Fibroblast of lung (primary cell): ENCODE measurements at regions not wholly inside any gene's neighbourhood (a gene's known extent, or its start where the extent isn't known, plus 50 kb on each side); places are given as distances from the start of the nearest gene placed in this dataset.

Experiments
- DNase-seq, 2 donors: peaks; one replicate each; pipeline versions ENCODE4 v3.0.0 to v3.0.0-alpha.2; 2010; ENCODE audit warnings: low read depth in 2 of 2
- H2AFZ ChIP-seq: 2 replicates; pipeline ENCODE4 v1.5.1; 2012; ENCODE audit warnings: low read length, control low read depth, inconsistent platforms
- H3K27ac ChIP-seq: 2 replicates; pipeline ENCODE4 v1.5.1; 2011; ENCODE audit warnings: low read length, control low read depth; ENCODE audit not compliant: insufficient read depth
- H3K27me3 ChIP-seq: 2 replicates; pipeline ENCODE4 v1.5.1; 2011; ENCODE audit warnings: mild to moderate bottlenecking, low read length; ENCODE audit not compliant: control insufficient read depth, insufficient read depth
- H3K36me3 ChIP-seq: 2 replicates; pipeline ENCODE4 v1.5.1; 2011; ENCODE audit warnings: low read length; ENCODE audit not compliant: control insufficient read depth, insufficient read depth
- H3K4me1 ChIP-seq: 2 replicates; pipeline ENCODE4 v1.5.1; 2011; ENCODE audit warnings: low read length; ENCODE audit not compliant: control insufficient read depth, insufficient read depth; ENCODE audit errors: extremely low read depth
- H3K4me2 ChIP-seq: 2 replicates; pipeline ENCODE4 v1.5.1; 2011; ENCODE audit warnings: low read length, control low read depth; ENCODE audit not compliant: insufficient read depth; ENCODE audit errors: extremely low read depth
- H3K4me3 ChIP-seq, 4 experiments: fragments of 200-600 bp in 1 of 4; sonication (generic) in 1 of 4; replicated peaks in 1 of 4; 2 replicates each; pipeline ENCODE4 v1.5.1; 2011 to 2016; ENCODE audit warnings: low read length in 4 of 4, low read depth in 3 of 4, mild to moderate bottlenecking in 3 of 4, control low read depth in 2 of 4, inconsistent platforms in 1 of 4, mixed read lengths in 1 of 4; ENCODE audit not compliant: insufficient read depth in 1 of 4; ENCODE audit errors: control extremely low read depth in 1 of 4
- H3K79me2 ChIP-seq: 2 replicates; pipeline ENCODE4 v1.5.1; 2012; ENCODE audit warnings: mild to moderate bottlenecking, low read length, inconsistent platforms; ENCODE audit not compliant: control insufficient read depth, insufficient read depth
- H3K9ac ChIP-seq: 2 replicates; pipeline ENCODE4 v1.5.1; 2011; ENCODE audit warnings: mild to moderate bottlenecking, low read length, control low read depth; ENCODE audit not compliant: insufficient read depth
- H3K9me3 ChIP-seq: 2 replicates; pipeline ENCODE4 v1.5.1; 2012; ENCODE audit warnings: low read depth, low read length; ENCODE audit not compliant: control insufficient read depth, insufficient read depth
- H4K20me1 ChIP-seq: 2 replicates; pipeline ENCODE4 v1.5.1; 2011; ENCODE audit warnings: low read length; ENCODE audit not compliant: control insufficient read depth, insufficient read depth; ENCODE audit errors: extremely low read depth
- EZH2 ChIP-seq: IDR thresholded peaks from 2 replicates; pipeline ENCODE4 v1.5.1; 2012; ENCODE audit warnings: low read length, control low read depth, mild to moderate bottlenecking; ENCODE audit errors: missing control alignments
- TF ChIP-seq, protein P1 (sequence below), 2 donors: IDR thresholded peaks in 1 of 2; conservative IDR thresholded peaks in 1 of 2; 1 replicate in 1 of 2; 2 replicates in 1 of 2; pipeline ENCODE4 v1.5.1; 2011 to 2012; ENCODE audit warnings: low read length in 2 of 2, control low read depth in 1 of 2, inconsistent platforms in 1 of 2, low read depth in 1 of 2, mild to moderate bottlenecking in 1 of 2

DNA sequence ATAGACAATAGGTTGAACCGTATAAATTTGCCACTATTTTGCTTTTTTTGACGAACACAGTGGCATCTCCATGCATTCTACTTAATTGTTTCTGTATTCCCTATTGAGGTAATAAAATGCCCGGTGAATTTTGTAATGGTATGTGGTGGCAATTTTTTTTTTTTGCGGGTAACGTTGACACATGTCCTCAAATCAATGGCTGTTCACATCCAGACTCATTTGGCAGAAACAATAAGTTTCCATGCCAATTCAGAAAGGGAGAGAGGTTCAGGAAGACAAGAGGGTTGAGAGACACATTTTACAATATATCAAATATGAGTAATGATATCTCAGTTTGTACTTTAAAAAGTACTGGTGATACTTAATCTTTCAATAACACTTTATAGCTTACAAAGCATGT, 463.9 kb downstream of the WDR72 start:
- Histone ChIP-seq H3K9ac (no peak overlapping the region), H3K4me1 (no peaks in the 10 kb centered on the region), H4K20me1 (no peaks in the 10 kb centered on the region), H3K79me2 (no peaks in the 10 kb centered on the region), H2AFZ (no peak overlapping the region), H3K9me3 (no peaks in the 10 kb centered on the region), H3K36me3 (no peaks in the 10 kb centered on the region), H3K27me3 (no peaks in the 10 kb centered on the region), H3K27ac (no peak overlapping the region), H3K4me2 (no peak overlapping the region), H3K4me3 (no peak overlapping the region)
- TF ChIP-seq, protein P1, sequence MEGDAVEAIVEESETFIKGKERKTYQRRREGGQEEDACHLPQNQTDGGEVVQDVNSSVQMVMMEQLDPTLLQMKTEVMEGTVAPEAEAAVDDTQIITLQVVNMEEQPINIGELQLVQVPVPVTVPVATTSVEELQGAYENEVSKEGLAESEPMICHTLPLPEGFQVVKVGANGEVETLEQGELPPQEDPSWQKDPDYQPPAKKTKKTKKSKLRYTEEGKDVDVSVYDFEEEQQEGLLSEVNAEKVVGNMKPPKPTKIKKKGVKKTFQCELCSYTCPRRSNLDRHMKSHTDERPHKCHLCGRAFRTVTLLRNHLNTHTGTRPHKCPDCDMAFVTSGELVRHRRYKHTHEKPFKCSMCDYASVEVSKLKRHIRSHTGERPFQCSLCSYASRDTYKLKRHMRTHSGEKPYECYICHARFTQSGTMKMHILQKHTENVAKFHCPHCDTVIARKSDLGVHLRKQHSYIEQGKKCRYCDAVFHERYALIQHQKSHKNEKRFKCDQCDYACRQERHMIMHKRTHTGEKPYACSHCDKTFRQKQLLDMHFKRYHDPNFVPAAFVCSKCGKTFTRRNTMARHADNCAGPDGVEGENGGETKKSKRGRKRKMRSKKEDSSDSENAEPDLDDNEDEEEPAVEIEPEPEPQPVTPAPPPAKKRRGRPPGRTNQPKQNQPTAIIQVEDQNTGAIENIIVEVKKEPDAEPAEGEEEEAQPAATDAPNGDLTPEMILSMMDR (conservative IDR thresholded peaks at IDR 0.05 in 1 of 2, IDR thresholded peaks at IDR 0.05 in 1 of 2; ENCODE audit: low read depth in 1 of 2, low read length in 2 of 2) = no peak
- DNase-seq = no peak

DNA sequence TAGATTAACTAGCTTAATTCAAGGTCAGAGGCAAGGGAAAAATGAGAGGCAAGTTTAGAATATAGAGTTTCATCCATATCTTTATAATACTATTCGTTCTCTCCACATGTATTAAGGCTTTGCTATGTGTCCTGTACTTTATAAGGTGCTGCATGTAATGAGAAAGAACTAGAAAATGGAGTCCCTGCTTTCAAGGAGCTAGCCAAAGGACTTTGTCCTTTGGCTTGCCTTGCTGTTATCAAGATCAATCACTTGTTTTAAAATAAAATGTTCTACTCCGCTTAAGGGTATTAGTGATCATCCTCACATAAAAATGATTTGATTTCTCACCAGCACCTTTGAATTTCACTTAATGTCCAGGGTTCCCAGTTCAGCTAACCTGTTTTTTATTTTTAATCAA, 470.9 kb downstream of the WDR72 start:
- H3K9ac ChIP-seq = no peak overlapping the region
- TF ChIP-seq, protein P1 (conservative IDR thresholded peaks at IDR 0.05 in 1 of 2, IDR thresholded peaks at IDR 0.05 in 1 of 2; ENCODE audit: low read depth in 1 of 2, low read length in 2 of 2) = no peak
- TF ChIP-seq EZH2 = no peak

GRCh38 chr15:53274630-53275029, 484.5 kb upstream of the ONECUT1 start:
- no peak for DNase-seq
- H3K27me3 ChIP-seq = no peaks in the 10 kb centered on the region
- no peaks in the 10 kb centered on the region for H3K9me3 ChIP-seq
- no peaks in the 10 kb centered on the region for H3K36me3 ChIP-seq
- no peak overlapping the region for H3K27ac ChIP-seq
- no peak overlapping the region for H3K4me3 ChIP-seq
- no peak overlapping the region for H3K4me2 ChIP-seq
- H2AFZ ChIP-seq = no peak overlapping the region
- no peaks in the 10 kb centered on the region for H3K79me2 ChIP-seq
- no peak overlapping the region for H3K9ac ChIP-seq
- H3K4me1 ChIP-seq = no peaks in the 10 kb centered on the region
- no peak for TF ChIP-seq EZH2
- TF ChIP-seq, protein P1 (conservative IDR thresholded peaks at IDR 0.05 in 1 of 2, IDR thresholded peaks at IDR 0.05 in 1 of 2; ENCODE audit: low read depth in 1 of 2, low read length in 2 of 2) = no peak
- no peaks in the 10 kb centered on the region for H4K20me1 ChIP-seq

More for the DNA sequence above, 470.9 kb downstream of the WDR72 start:
- no peak overlapping the region for H2AFZ ChIP-seq
- no peaks in the 10 kb centered on the region for H3K9me3 ChIP-seq
- no peaks in the 10 kb centered on the region for H3K36me3 ChIP-seq
- no peak overlapping the region for H3K27ac ChIP-seq
- DNase-seq = no peak
- no peaks in the 10 kb centered on the region for H3K79me2 ChIP-seq
- H3K27me3 ChIP-seq = no peaks in the 10 kb centered on the region
- H3K4me1 ChIP-seq = no peaks in the 10 kb centered on the region
- no peak overlapping the region for H3K4me3 ChIP-seq
- H4K20me1 ChIP-seq = no peaks in the 10 kb centered on the region
- no peak overlapping the region for H3K4me2 ChIP-seq
